ENCODE measurements at regions not wholly inside any gene's neighbourhood (a gene's known extent, or its start where the extent isn't known, plus 50 kb on each side); places are given as distances from the start of the nearest gene placed in this dataset.

DNA sequence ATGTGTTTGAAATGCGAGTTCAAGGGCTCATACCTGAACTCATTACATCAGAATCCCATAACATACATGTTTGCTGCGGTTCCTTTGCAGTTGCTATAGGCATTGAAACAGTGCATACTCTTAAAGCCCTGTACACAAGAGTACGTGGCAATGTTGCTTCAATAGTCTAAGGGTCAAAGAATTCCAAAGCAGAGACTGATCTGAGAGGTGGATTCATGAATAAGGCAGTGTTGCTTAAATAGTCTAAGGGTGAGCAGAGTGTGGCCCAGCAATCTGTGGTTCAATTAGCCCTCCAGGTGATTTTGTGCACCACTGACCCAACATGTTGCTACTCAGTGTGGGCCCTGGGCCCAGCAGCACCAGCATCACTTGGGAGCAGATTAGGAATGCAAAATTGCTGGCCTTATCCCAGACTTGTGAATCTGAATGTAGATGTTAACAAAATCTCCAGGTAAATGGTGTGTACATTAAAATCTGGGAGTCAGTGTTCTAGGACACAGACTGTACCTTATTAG lies 314.7 kb upstream of the UMPS start:
- FAIRE-seq (no peak), DNase-seq (ENCODE audit: low spot score) (no peak), ATAC-seq (no peak)
- H3K27ac ChIP-seq (ENCODE audit: extremely low read length, insufficient read depth, low read length), result no peak overlapping the region
- no peak overlapping the region for H3K4me2 ChIP-seq (ENCODE audit: low read depth, low read length)
- ChIA-PET POLR2A (no interaction called here), CTCF (ENCODE audit: low intra/inter-chr PET ratio, low total read pairs) (no interaction called here)
- TF ChIP-seq PBX2 (CRISPR knock-in tag; IDR thresholded peaks at IDR 0.05) (no peak), ZNF256 (CRISPR knock-in tag; conservative IDR thresholded peaks at IDR 0.05) (no peak), REXO4 (CRISPR knock-in tag; IDR thresholded peaks at IDR 0.05; ENCODE audit: borderline replicate concordance) (no peak), KDM4B (CRISPR knock-in tag; IDR thresholded peaks at IDR 0.05) (no peak), PHF20 (CRISPR knock-in tag; IDR thresholded peaks at IDR 0.05) (no peak), ZNF775 (CRISPR knock-in tag; IDR thresholded peaks at IDR 0.05; ENCODE audit: borderline replicate concordance) (no peak), ZNF496 (CRISPR knock-in tag; IDR thresholded peaks at IDR 0.05; ENCODE audit: insufficient replicate concordance) (no peak)
- no peaks in the 10 kb centered on the region for H4K20me1 ChIP-seq (ENCODE audit: insufficient read depth, low read length)
- intact Hi-C loops (cut with micrococcal nuclease; ENCODE audit: unreplicated experiment), result no loop called here
- no peak overlapping the region for H3K9ac ChIP-seq (ENCODE audit: insufficient read depth, low read depth, low read length)
- H3K79me2 ChIP-seq (ENCODE audit: insufficient read depth, low read length), result no peaks in the 10 kb centered on the region
- no peaks in the 10 kb centered on the region for H3K9me3 ChIP-seq (ENCODE audit: low read length)
- H3K27me3 ChIP-seq (ENCODE audit: control insufficient read depth in 1 of 2, insufficient read depth in 2 of 2, low read length in 2 of 2), result peaks cover 0 to 1% of the 10 kb centered on the region in 2 experiments; a peak in 1 of 5 replicates
- no peaks in the 10 kb centered on the region for H3K36me3 ChIP-seq (replicated peaks in 1 of 2; ENCODE audit: control insufficient read depth in 1 of 2, insufficient read depth in 2 of 2, low read length in 2 of 2)
- WGBS (ENCODE audit: low lambda C conversion rate), result 26% methylated on average over 3 of the region's 3 CpGs
- no TSS peak for BruUV-seq (replicated peaks)
- no peak overlapping the region for H2AFZ ChIP-seq (ENCODE audit: low read length)
- in situ Hi-C loops (cut with HindIII; ENCODE audit: extremely low pct_ligation_motif_present, low pct_unique_long_range_greater_than_20kb), result no loop called here
- H3K4me3 ChIP-seq (replicated peaks in 1 of 3; ENCODE audit: insufficient read depth in 1 of 3, low read depth in 2 of 3, low read length in 3 of 3), result no peak overlapping the region
- no peaks in the 10 kb centered on the region for H3K4me1 ChIP-seq (ENCODE audit: insufficient read depth, low read length)

GRCh38 chr3:124419303-124419702 lies 310.9 kb upstream of the UMPS start:
- no peaks in the 10 kb centered on the region for H4K20me1 ChIP-seq (ENCODE audit: insufficient read depth, low read length)
- no peak overlapping the region for H3K27ac ChIP-seq (ENCODE audit: extremely low read length, insufficient read depth, low read length)
- no peak for ATAC-seq
- no TSS peak for BruUV-seq (replicated peaks)
- in situ Hi-C loops (cut with HindIII; ENCODE audit: extremely low pct_ligation_motif_present, low pct_unique_long_range_greater_than_20kb), result no loop called here
- H3K9me3 ChIP-seq (ENCODE audit: low read length), result no peaks in the 10 kb centered on the region
- no peaks in the 10 kb centered on the region for H3K4me1 ChIP-seq (ENCODE audit: insufficient read depth, low read length)
- H3K9ac ChIP-seq (ENCODE audit: insufficient read depth, low read depth, low read length), result no peak overlapping the region
- no peak for DNase-seq (ENCODE audit: low spot score)
- no peak overlapping the region for H3K4me2 ChIP-seq (ENCODE audit: low read depth, low read length)
- no peak overlapping the region for H3K4me3 ChIP-seq (replicated peaks in 1 of 3; ENCODE audit: insufficient read depth in 1 of 3, low read depth in 2 of 3, low read length in 3 of 3)
- intact Hi-C loops (cut with micrococcal nuclease; ENCODE audit: unreplicated experiment), result no loop called here
- FAIRE-seq, result no peak
- CTCF ChIA-PET (ENCODE audit: low intra/inter-chr PET ratio, low total read pairs), result no interaction called here
- H3K27me3 ChIP-seq (ENCODE audit: control insufficient read depth in 1 of 2, insufficient read depth in 2 of 2, low read length in 2 of 2), result peaks cover 0 to 1% of the 10 kb centered on the region in 2 experiments; a peak in 2 of 5 replicates
- POLR2A ChIA-PET, result no interaction called here
- H3K36me3 ChIP-seq (replicated peaks in 1 of 2; ENCODE audit: control insufficient read depth in 1 of 2, insufficient read depth in 2 of 2, low read length in 2 of 2), result no peaks in the 10 kb centered on the region
- no peak overlapping the region for H2AFZ ChIP-seq (ENCODE audit: low read length)
- H3K79me2 ChIP-seq (ENCODE audit: insufficient read depth, low read length), result no peaks in the 10 kb centered on the region
- 2% methylated on average over 3 of the region's 3 CpGs for WGBS (ENCODE audit: low lambda C conversion rate)
- TF ChIP-seq MLXIP (CRISPR knock-in tag; IDR thresholded peaks at IDR 0.05; ENCODE audit: borderline replicate concordance), result no peak
- no peak for TF ChIP-seq FIP1L1 (IDR thresholded peaks at IDR 0.05; ENCODE audit: borderline replicate concordance, insufficient read depth, low read depth, low read length)
- TF ChIP-seq SMARCC2 (IDR thresholded peaks at IDR 0.05), result no peak

Measured in HepG2 (cell line).